ENCODE measurements at regions not wholly inside any gene's neighbourhood (a gene's known extent, or its start where the extent isn't known, plus 50 kb on each side); places are given as distances from the start of the nearest gene placed in this dataset.

- Histone ChIP-seq H3K4me1 (ENCODE audit: control insufficient read depth, insufficient read depth, low read length) (no peaks in the 10 kb centered on the region), H3K27ac (ENCODE audit: low read length) (no peak overlapping the region), H3K36me3 (ENCODE audit: control insufficient read depth, insufficient read depth, low read length) (no peaks in the 10 kb centered on the region), H3K9me3 (replicated peaks; ENCODE audit: control insufficient read depth, low read depth, low read length) (no peaks in the 10 kb centered on the region), H3K27me3 (ENCODE audit: control insufficient read depth, insufficient read depth, low read length) (no peaks in the 10 kb centered on the region), H3K4me3 (ENCODE audit: low read length) (no peak overlapping the region)
- no peak for DNase-seq
Measured at GRCh38 chr2:144674071-144674470, 154.2 kb upstream of the ZEB2 start.

- no peak for DNase-seq
- Histone ChIP-seq H3K27ac (ENCODE audit: low read length) (no peak overlapping the region), H3K9me3 (replicated peaks; ENCODE audit: control insufficient read depth, low read depth, low read length) (no peaks in the 10 kb centered on the region), H3K36me3 (ENCODE audit: control insufficient read depth, insufficient read depth, low read length) (no peaks in the 10 kb centered on the region), H3K27me3 (ENCODE audit: control insufficient read depth, insufficient read depth, low read length) (no peaks in the 10 kb centered on the region), H3K4me1 (ENCODE audit: control insufficient read depth, insufficient read depth, low read length) (no peaks in the 10 kb centered on the region), H3K4me3 (ENCODE audit: low read length) (no peak overlapping the region)
- WGBS (ENCODE audit: insufficient coverage) = 53% methylated on average over 3 of the region's 3 CpGs
Measured at GRCh38 chr2:144673456-144673855, 153.5 kb upstream of the ZEB2 start.

GRCh38 chr2:144671695-144672455, 152.0 kb upstream of the ZEB2 start:
- no peaks in the 10 kb centered on the region for H3K9me3 ChIP-seq (replicated peaks; ENCODE audit: control insufficient read depth, low read depth, low read length)
- H3K27ac ChIP-seq (ENCODE audit: low read length) = no peak overlapping the region
- H3K27me3 ChIP-seq (ENCODE audit: control insufficient read depth, insufficient read depth, low read length) = no peaks in the 10 kb centered on the region
- H3K36me3 ChIP-seq (ENCODE audit: control insufficient read depth, insufficient read depth, low read length) = no peaks in the 10 kb centered on the region
- H3K4me3 ChIP-seq (ENCODE audit: low read length) = no peak overlapping the region
- DNase-seq = peak; percentile 25
- no peaks in the 10 kb centered on the region for H3K4me1 ChIP-seq (ENCODE audit: control insufficient read depth, insufficient read depth, low read length)
- 74% methylated on average over 3 of the region's 4 CpGs for WGBS (ENCODE audit: insufficient coverage)

GRCh38 chr2:144670738-144671137, 150.8 kb upstream of the ZEB2 start:
- Histone ChIP-seq H3K4me1 (ENCODE audit: control insufficient read depth, insufficient read depth, low read length) (no peaks in the 10 kb centered on the region), H3K36me3 (ENCODE audit: control insufficient read depth, insufficient read depth, low read length) (no peaks in the 10 kb centered on the region), H3K27me3 (ENCODE audit: control insufficient read depth, insufficient read depth, low read length) (no peaks in the 10 kb centered on the region), H3K9me3 (replicated peaks; ENCODE audit: control insufficient read depth, low read depth, low read length) (no peaks in the 10 kb centered on the region), H3K4me3 (ENCODE audit: low read length) (no peak overlapping the region), H3K27ac (ENCODE audit: low read length) (no peak overlapping the region)
- no CpG with 5 or more reads among the region's 1 CpG for WGBS (ENCODE audit: insufficient coverage)
- no peak for DNase-seq

GRCh38 chr2:144670080-144670479, 150.2 kb upstream of the ZEB2 start:
- H3K27ac ChIP-seq (ENCODE audit: low read length) = no peak overlapping the region
- WGBS (ENCODE audit: insufficient coverage) = 100% methylated on average over 1 of the region's 2 CpGs
- no peak for DNase-seq
- no peaks in the 10 kb centered on the region for H3K4me1 ChIP-seq (ENCODE audit: control insufficient read depth, insufficient read depth, low read length)
- no peaks in the 10 kb centered on the region for H3K27me3 ChIP-seq (ENCODE audit: control insufficient read depth, insufficient read depth, low read length)
- H3K4me3 ChIP-seq (ENCODE audit: low read length) = no peak overlapping the region
- H3K36me3 ChIP-seq (ENCODE audit: control insufficient read depth, insufficient read depth, low read length) = no peaks in the 10 kb centered on the region
- H3K9me3 ChIP-seq (replicated peaks; ENCODE audit: control insufficient read depth, low read depth, low read length) = no peaks in the 10 kb centered on the region

- H3K27me3 ChIP-seq (ENCODE audit: control insufficient read depth, insufficient read depth, low read length) = no peaks in the 10 kb centered on the region
- H3K4me3 ChIP-seq (ENCODE audit: low read length) = no peak overlapping the region
- 82% methylated on average over 4 of the region's 7 CpGs for WGBS (ENCODE audit: insufficient coverage)
- no peaks in the 10 kb centered on the region for H3K9me3 ChIP-seq (replicated peaks; ENCODE audit: control insufficient read depth, low read depth, low read length)
- H3K4me1 ChIP-seq (ENCODE audit: control insufficient read depth, insufficient read depth, low read length) = no peaks in the 10 kb centered on the region
- no peak overlapping the region for H3K27ac ChIP-seq (ENCODE audit: low read length)
- no peak for DNase-seq
- no peaks in the 10 kb centered on the region for H3K36me3 ChIP-seq (ENCODE audit: control insufficient read depth, insufficient read depth, low read length)
Measured at GRCh38 chr2:144669196-144669987, 149.5 kb upstream of the ZEB2 start.

- Histone ChIP-seq H3K4me1 (ENCODE audit: control insufficient read depth, insufficient read depth, low read length) (no peaks in the 10 kb centered on the region), H3K4me3 (ENCODE audit: low read length) (no peak overlapping the region), H3K27ac (ENCODE audit: low read length) (no peak overlapping the region), H3K27me3 (ENCODE audit: control insufficient read depth, insufficient read depth, low read length) (no peaks in the 10 kb centered on the region), H3K36me3 (ENCODE audit: control insufficient read depth, insufficient read depth, low read length) (no peaks in the 10 kb centered on the region), H3K9me3 (replicated peaks; ENCODE audit: control insufficient read depth, low read depth, low read length) (no peaks in the 10 kb centered on the region)
- no CpG with 5 or more reads among the region's 1 CpG for WGBS (ENCODE audit: insufficient coverage)
- DNase-seq = no peak
Measured at GRCh38 chr2:144668493-144669110, 148.7 kb upstream of the ZEB2 start.

- no peak overlapping the region for H3K27ac ChIP-seq (ENCODE audit: low read length)
- no peak overlapping the region for H3K4me3 ChIP-seq (ENCODE audit: low read length)
- H3K9me3 ChIP-seq (replicated peaks; ENCODE audit: control insufficient read depth, low read depth, low read length) = no peaks in the 10 kb centered on the region
- no peak for DNase-seq
- H3K4me1 ChIP-seq (ENCODE audit: control insufficient read depth, insufficient read depth, low read length) = no peaks in the 10 kb centered on the region
- no peaks in the 10 kb centered on the region for H3K27me3 ChIP-seq (ENCODE audit: control insufficient read depth, insufficient read depth, low read length)
- 83% methylated on average over 3 of the region's 5 CpGs for WGBS (ENCODE audit: insufficient coverage)
- H3K36me3 ChIP-seq (ENCODE audit: control insufficient read depth, insufficient read depth, low read length) = no peaks in the 10 kb centered on the region
Measured at GRCh38 chr2:144666032-144666431, 146.1 kb upstream of the ZEB2 start.

- no peaks in the 10 kb centered on the region for H3K27me3 ChIP-seq (ENCODE audit: control insufficient read depth, insufficient read depth, low read length)
- no peak overlapping the region for H3K27ac ChIP-seq (ENCODE audit: low read length)
- DNase-seq = peak; percentile 33
- H3K4me3 ChIP-seq (ENCODE audit: low read length) = no peak overlapping the region
- H3K9me3 ChIP-seq (replicated peaks; ENCODE audit: control insufficient read depth, low read depth, low read length) = no peaks in the 10 kb centered on the region
- H3K4me1 ChIP-seq (ENCODE audit: control insufficient read depth, insufficient read depth, low read length) = no peaks in the 10 kb centered on the region
- no peaks in the 10 kb centered on the region for H3K36me3 ChIP-seq (ENCODE audit: control insufficient read depth, insufficient read depth, low read length)
- WGBS (ENCODE audit: insufficient coverage) = 83% methylated on average over 6 of the region's 6 CpGs
Measured at GRCh38 chr2:144663207-144663606, 143.3 kb upstream of the ZEB2 start.

GRCh38 chr2:144660518-144661316, 140.8 kb upstream of the ZEB2 start:
- Histone ChIP-seq H3K27ac (ENCODE audit: low read length) (no peak overlapping the region), H3K9me3 (replicated peaks; ENCODE audit: control insufficient read depth, low read depth, low read length) (no peaks in the 10 kb centered on the region), H3K4me1 (ENCODE audit: control insufficient read depth, insufficient read depth, low read length) (no peaks in the 10 kb centered on the region), H3K4me3 (ENCODE audit: low read length) (no peak overlapping the region), H3K27me3 (ENCODE audit: control insufficient read depth, insufficient read depth, low read length) (no peaks in the 10 kb centered on the region), H3K36me3 (ENCODE audit: control insufficient read depth, insufficient read depth, low read length) (no peaks in the 10 kb centered on the region)
- peak; percentile 71 for DNase-seq
- 66% methylated on average over 3 of the region's 5 CpGs for WGBS (ENCODE audit: insufficient coverage)

Data from muscle of leg (tissue), 3 donors.